HG03139 (cell line): ENCODE measurements at regions not wholly inside any gene's neighbourhood (a gene's known extent, or its start where the extent isn't known, plus 50 kb on each side); places are given as distances from the start of the nearest gene placed in this dataset.

Source experiments
- ATAC-seq: cut with Tn5 transposase; IDR thresholded peaks from one replicate; pipeline ENCODE4 v1.9.1; 2021; ENCODE audit not compliant: unreplicated experiment

DNA sequence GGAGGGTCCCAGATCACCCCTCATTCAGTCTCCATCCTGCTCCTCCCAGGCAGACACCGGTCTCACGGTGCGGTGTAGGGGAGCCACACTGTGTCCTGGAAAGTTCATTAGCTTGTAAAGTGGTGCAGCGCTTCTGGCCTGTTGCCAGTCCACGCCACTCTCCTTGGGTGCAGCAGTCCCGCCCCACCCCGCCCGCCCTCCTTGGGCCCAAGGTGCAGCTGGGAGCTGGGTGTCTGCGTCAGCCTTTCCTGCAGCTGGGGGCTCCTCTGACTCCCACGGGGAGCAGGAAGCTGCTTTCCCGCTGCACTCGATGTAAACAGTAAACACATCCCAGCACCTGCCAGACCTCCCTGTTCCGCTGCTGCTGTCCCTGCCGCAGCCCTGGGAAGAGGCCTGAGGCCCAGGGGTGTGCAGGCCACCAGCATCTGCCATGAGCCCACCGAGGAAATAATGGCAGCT is 53.8 kb upstream of the ASB18 start:
- no peak for ATAC-seq

DNA sequence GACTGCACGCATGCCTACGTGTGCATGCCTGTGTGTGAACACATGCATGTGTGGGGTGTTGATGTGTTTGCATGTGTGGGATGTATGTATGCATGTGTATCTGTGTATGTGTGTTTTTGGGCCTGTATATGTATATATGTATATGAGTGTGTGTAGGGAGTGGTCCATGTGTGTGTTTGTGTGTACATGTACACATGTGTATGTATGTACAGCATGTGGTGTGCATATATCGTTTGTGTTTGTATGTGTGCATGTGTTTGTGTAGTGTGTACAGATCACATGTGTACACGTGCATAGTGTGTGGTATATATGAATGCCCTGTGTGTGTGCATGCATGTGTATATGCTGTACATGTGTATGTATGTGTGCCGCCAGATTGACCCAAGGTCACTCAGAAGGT is 54.2 kb upstream of the ASB18 start:
- ATAC-seq, result no peak

DNA sequence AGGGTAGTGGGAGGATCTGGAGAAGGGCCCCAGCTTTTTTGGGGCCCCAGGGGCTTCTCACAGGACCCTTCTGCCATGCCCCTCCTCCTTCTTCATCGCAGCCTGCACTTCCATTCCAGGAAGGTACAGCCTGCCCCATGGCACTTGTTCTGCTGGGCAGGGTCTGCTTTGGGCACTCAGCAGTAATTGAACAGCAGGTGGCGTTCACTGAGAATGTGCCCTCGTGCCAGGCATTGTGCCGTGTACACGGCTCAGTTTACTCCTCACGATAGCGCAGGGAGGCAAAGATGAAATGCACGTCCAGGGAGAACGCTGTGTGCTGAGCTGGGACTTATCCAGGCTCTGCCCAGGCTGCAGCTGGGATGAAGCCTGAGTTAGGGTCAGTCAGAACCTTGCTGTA is 54.8 kb upstream of the ASB18 start:
- ATAC-seq, result no peak

DNA sequence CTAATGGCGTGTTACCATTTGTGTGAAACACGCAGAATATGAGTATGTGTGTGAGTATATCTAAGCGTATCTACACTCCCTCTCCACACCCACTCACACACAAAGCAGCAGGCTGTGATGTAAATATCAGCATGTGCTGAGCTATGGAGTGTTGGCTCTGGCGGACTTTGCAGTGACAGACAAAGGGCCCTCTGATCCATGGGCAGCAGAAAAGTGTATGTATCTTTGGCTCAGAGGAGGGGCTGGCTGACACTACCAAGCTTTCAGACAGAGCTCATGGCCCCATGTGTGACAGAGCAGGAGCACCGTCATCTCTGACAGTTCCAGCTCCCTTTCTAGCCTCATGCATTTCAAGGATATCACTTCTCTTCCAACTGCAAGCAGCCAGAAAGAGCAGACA is 57.2 kb upstream of the ASB18 start:
- ATAC-seq, result no peak

DNA sequence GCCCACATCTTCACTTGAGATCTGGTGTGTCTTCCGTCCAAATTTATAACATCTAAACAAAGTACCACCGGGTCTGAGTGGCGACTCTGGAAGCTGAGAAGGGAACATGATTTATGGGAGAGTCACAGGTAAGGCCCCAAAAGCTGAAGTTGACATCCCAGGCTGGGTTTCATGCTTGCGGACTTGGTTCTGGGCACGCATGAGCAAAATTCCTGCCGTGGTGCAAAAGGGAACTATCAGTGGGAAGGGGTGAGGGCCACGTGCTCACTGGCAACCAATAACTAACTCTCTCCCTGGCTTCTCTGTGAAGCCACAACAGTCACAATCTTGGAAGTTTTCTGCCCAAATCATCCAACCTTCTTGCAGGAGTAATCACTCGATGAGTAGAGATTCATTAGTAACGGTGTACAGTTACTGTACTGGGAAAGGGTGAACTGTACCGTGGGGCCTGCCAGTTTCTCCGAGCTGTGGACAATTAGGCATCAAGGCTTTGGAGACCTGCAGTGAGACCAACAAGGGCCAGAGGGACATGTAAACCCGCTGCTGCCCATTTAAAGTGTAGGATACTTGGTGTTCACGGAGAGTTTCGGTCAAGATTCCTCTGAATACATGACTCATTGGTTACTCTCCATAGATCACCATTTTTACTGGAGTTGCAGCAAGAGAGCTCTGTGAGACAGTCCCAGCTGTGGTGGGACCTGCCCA is 69.4 kb upstream of the ASB18 start:
- no peak for ATAC-seq

DNA sequence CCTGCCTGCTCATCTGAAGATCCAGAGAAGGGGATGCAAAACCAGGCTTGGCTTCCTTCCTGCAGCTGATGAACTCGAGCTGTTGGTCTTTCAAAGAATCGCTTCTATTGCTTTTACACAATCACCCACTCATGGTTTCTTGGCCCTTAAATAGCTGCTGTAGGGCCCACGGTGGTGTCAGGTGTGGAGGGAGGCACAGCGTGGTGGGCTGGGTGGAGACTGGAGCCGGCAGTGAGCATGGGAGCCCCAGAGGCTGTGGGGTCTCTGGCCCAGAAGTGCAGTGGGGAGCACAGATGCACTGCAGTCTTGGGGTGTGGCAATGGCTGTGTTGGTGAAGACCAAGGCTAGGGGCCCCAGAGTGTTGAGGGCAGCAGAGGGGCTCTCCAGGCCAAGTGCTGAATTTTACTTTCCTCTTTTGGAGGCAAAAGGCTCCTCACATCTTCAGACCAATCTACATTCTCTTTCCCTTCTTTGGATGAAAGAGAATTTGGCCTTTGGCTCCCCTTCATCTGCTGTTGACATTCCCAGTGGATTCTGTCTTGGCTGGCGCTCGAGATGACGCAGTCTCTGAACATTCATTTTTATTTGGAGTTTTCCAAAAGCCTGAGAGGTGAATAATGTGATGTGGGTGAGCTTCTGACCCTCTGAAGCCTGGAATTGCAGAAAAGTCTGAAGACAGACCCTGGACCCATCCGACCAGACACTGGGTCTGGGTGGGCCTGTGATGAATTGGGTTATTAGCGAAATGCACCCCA is 70.1 kb upstream of the ASB18 start:
- no peak for ATAC-seq

DNA sequence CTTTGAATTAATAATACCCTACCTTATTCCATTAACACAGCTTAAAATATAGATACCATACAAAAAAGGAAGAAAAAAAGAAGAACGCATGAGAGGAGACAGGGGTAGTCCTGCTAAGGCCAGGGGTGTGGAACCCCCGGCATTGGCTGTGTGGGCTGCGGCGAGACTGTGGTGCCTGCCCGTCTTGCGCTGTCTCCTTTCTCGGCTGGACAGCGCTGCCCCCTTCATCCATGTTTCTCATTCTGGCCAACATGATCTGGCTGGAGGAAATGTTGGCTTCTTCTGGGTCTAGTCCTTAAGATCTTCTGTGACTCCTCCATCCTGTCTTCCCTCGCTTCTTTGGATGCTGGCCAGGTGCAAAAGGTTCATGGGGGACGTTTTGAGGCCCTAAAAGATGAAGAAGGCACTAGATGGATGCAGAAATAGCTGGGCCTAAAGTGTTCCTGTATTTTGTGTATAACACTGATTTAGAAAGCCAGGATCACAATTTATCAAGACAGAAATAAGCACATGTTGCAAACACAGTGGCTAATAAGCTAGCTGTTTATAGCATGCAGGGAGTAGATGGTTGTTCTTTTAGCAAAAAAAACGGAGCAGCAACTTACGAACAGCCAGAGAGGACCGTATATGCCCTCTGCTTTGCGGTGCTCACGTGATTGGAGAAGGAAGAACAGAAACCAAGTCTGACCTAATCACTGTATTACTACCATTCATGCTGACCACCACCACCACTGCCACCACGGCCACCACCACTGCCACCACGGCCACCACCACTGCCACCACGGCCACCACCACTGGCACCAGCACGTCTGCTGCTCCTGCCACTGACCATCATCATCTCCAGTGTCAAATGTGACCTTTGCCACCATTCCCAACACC is 71.7 kb upstream of the ASB18 start:
- ATAC-seq, result no peak

DNA sequence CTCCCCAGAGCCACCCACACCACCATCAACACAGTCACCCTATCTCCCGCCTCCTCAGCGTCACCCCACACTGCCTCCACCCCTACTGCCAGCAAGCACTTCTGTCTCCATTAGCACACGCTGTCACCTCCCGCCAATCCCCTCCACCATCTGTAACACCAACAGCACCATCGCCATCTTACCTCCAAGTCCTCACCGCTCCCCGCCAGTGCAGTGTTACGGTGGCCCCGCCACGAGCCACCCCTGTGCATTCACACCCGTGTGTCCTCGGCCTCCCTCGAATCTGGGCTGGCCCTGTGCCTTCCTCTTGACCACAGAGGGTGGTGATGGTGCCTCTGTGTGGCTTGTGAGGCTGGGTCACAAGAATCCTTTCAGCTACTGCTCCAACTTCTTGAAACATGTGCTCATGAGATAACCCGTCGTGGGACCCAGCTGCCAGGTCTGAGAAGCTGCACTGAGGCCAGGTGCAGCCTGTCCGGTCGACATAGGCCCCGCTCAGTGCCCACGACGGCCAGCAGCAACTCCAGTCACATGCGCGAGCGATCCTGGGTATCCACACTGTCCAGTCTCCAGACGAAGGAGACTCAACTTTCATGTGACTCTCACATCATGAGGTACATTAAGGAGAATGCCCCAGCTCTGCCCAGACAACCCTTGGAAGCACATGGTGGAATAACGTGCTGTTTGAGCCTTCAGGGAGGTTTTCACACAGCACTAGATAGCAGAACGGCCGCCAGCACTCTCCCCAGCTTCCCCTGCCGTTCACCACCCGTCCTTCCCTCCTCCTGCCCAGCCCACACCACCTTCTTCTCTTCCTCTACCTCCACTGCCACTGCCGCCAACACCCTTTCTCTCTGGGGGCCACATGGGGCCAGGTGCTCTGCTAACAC is 72.6 kb upstream of the ASB18 start:
- ATAC-seq, result no peak

DNA sequence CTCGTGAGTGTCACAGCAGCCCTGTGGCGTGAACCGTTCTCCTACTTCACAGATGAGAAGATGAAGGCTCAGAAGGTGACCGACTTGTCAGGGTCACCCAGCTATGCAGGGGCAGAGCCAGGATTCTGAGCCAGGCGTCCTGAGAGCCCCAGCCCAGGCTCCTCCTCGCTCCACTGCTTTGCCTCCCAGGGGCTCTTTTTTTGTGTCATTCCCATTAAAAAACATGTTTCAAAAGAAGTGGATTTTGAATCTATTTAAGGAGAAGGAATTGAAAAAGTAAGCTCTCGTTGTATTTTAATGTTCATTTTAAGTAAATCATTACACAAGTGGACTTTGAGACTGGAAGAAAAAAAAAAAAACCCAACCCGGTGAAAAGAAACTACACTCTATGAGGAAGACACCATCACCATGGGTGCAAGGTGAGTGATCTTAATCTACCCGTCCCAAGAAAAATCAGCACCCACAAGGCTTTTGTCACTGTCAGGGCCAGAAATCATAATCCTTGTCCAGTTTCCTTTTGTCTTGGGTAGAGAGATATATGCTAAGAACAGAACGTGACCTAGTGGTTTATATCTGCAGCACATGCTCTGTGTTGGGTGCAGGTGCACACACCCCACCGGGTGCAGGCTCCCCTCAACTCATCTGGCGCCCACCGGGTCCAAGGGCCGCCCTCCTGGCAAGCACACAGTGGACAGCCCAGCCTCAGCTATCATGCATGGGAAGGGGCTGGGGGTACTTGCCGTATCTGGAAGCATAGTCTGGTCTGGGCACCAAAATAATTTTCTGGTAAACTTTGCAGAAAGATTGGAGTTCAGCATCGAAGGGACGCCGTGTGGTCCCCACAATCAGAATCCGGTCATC is 73.5 kb upstream of the ASB18 start:
- ATAC-seq, result no peak

DNA sequence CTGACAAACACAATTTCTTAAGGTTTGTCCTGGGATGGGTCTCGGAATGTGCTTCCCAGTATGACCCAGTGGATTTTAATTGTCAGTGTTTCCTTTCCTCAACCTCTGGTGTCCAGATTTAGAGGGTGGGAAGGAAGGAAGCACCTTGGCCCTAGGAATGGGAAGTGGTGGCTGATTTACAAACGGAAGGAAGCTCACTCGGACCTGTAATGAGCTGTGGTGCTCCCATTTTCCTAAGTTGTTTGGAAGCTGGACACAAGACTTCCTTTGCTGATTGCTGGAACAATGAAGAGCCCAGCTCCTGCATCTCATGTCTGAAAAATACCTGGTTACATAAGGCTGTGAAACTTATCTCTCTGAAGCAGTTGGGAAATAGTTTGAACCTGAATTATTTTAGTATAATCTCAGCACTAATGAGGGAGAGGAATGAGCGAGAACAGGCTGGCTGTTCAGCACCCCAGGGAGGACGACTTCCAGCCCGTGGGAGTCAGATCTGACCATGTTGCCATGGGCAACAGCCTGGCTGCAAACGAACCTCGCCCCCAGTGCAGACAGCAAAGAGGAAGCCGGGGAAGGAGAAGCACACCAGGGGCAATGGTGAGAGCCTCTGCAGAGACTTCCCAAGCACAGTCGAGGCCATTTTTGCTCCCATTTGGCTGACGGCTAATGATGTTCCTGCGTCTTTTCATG is 74.4 kb upstream of the ASB18 start:
- no peak for ATAC-seq

DNA sequence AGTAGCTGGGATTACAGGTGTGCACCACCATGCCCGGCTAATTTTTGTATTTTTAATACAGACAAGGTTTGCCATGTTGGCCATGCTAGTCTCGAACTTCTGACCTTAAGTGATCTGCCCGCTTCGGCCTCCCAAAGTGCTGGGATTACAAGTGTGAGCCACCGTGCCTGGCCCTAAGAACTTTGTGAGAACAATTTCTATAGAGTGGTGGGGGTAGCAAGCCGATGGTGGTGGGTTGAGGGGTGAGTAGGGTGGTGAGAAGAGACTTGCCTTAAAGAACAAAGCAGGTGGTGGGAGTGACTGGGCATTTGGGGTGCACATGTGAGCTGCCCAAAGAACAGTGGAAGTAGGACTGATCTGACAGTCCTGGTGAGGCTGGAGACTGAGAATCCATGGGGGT is 76.0 kb upstream of the ASB18 start:
- ATAC-seq, result no peak

DNA sequence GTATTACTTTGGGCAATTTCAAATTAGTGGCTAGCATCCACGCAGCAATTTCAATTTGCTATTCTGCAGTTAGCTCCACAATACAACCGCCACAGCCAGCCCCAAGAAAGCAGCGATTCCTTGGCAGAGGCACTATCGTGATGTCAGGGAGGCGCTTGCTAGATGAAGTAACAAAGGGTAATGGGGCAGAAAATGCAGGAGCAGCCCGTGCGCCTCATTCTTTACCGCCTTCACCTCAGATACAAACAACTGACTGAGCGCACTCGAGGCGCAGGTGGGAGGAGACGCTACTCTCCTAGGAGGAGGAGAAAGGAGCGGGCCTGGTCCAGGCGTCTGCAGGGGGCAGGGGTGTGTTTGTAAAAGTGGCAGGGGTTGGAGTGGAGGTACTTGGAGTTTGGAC is 76.9 kb upstream of the ASB18 start:
- no peak for ATAC-seq

DNA sequence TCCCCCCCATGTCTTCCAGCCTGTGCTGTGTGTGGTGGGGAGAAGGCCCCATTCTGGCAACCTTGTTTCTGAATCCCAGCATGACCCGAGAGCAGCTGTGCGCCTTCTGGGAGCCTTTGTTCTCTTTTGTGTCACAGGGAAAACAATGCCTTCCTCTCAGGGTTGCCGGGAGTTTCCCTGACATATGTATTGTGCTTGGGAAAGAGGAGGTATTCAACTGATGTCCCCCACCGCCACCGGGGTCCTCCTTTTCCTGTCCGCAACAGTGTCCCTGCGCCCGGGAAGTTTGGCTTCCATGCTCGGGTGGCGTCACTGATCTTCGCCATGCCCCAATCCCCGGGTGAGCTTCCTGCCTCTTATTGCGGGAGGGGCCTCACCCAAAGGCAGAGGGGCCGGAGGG is 77.5 kb upstream of the ASB18 start:
- ATAC-seq, result no peak

DNA sequence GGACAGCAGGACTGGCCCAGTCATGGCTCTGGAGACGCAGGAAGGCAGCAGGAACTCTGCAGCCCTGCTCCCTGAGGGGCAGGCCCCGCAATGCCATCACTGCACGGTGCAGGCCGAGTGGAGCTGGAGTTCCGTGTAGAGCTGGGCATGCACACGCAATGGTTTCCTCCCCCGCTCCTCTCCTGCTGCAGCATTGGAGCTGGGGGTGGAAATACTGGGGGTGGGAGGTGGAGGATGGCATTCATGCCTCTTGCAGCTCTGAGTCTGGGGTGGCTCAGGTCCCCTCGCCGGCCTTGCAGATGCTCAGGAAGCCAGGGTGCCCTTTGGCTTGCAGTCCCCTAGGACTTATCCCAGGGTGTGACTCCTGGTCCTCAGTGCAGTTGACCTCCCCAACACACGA is 78.3 kb upstream of the ASB18 start:
- ATAC-seq, result no peak

DNA sequence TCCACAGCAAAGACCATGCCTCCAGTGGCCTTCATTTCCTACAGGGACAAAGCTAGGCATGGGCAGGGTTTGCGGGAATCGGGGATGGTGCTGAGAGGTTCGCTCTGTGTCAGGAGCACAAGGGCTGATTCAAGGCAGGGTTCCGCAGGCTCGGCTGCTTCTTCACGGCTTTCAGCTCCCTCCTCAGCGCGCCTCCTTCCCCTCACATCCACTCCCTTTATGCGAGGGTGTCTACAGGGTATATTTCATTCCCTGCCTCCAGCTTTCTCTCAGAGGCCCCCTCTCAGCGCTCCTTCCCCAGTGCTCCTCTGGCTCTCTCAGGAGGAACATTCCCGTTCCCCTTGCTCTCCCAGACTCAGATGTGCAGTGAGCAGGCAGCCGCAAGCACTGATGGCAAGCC is 78.7 kb upstream of the ASB18 start:
- no peak for ATAC-seq

DNA sequence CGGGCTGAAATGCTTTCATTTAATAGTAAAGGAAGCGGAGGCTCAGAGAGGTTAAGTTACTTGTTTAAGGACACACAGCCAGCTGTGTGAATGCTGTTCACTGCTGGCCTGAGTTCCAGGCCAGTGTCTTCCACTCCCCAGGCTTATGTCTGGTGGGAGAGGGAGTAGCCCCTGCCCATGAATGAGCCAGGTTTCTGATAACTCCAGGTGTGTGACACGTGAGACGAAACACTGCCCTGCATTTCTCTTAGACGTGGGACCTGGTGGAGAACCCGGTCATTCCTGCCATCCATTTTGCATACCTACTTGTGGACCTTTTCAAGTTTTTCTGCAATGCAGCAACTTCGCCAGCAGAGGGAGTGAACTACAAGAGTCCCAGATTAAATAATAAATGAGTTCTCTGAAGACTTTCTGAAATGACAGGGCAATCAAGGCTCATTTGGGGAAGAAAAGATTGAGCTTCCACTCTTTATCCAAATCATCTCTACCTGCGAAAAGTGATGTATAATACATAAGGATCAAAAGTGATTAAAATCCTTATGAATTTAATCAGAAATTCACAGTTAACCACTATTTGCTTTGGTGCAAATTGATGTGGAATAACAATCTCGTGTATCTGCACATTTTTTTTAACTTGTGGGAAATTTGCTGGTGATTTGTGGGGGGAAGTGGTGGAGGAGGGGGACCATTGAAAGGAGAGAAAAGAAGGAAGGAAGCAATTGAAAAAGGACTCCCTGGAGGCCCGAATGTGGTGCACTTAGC is 79.4 kb upstream of the ASB18 start:
- no peak for ATAC-seq

DNA sequence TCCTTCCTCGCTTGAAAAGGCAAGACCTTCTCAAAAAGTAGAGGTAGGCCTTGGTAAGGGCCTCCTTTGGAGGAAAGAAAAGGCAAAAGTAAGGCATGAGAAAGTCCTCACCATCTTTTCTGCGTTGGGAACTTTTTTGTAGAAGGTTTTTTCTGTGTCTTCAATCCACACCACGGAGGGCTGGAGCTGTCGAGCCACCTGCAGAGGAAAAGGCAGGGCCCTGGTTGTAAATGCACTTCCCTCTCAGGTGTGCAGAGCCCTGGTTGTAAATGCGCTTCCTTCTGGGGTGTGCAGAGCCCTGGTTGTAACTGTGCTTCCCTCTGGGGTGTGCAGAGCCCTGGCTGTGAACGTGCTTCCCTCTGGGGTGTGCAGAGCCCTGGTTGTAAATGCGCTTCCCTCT is 80.2 kb upstream of the ASB18 start:
- ATAC-seq, result no peak

DNA sequence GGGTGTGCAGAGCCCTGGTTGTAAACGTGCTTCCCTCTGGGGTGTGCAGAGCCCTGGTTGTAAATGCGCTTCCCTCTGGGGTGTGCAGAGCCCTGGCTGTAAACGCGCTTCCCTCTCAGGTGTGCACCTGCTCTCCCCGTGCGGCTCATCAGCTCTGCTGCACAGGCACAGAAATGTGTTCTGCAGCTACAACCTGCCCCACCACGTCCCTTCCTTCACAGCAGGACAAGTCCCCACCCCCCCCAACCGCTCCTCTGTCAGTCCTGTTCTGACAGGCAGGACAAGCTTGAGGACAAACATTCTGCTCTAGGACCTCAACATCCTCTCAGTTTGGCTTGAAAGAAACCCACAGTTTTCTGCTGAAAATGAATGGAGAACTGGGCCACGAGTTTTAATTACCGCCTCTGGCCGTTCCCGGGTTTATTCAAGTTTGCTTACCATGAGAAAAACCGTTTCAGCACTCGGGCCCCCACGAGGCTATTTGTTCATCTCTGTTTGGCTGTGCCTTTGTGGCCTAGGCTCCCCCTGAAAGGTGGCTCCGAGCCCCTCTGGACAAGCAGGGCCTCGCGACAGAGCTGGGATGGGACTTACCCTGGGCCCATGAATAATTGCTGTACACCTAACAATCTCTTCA is 81.0 kb upstream of the ASB18 start:
- ATAC-seq, result no peak
